Transverse colon (tissue), 4 donors: ENCODE measurements at regions not wholly inside any gene's neighbourhood (a gene's known extent, or its start where the extent isn't known, plus 50 kb on each side); places are given as distances from the start of the nearest gene placed in this dataset.
"Not testable (repeated sequence)": the region's sequence is repeated elsewhere in the genome, so short reads cannot be mapped to it uniquely, and the experiment has no call there.

Experiments used
- DNase-seq: peaks from one replicate; pipeline ENCODE4 v3.0.0-alpha.2; 2019
- H3K27ac ChIP-seq, 4 donors: fragments of 200-600 bp; sonication (generic); 2 replicates each; pipeline ENCODE4 v1.5.1; 2016 to 2018; ENCODE audit warnings: inconsistent platforms in 4 of 4
- H3K27me3 ChIP-seq: fragments of 200-600 bp; sonication (generic); 2 replicates; pipeline ENCODE4 v1.5.1; 2017; ENCODE audit warnings: inconsistent platforms
- H3K36me3 ChIP-seq, 4 donors: fragments of 200-600 bp; sonication (generic); 2 replicates each; pipeline ENCODE4 v1.5.1; 2017 to 2019; ENCODE audit warnings: inconsistent platforms in 4 of 4
- H3K4me1 ChIP-seq, 4 donors: fragments of 200-600 bp; sonication (generic); 2 replicates each; pipeline ENCODE4 v1.5.1; 2017 to 2020; ENCODE audit warnings: inconsistent platforms in 4 of 4
- H3K4me3 ChIP-seq, 4 donors: fragments of 200-600 bp; sonication (generic); 1 replicate in 1 of 4; 2 replicates in 3 of 4; pipeline versions ENCODE4 v1.5.1 to v1.6.1; 2017 to 2019; ENCODE audit warnings: inconsistent platforms in 4 of 4
- H3K9me3 ChIP-seq, 2 donors: fragments of 200-600 bp; sonication (generic); 2 replicates each; pipeline ENCODE4 v1.5.1; 2017 to 2019; ENCODE audit warnings: inconsistent platforms in 2 of 2
- CTCF ChIP-seq, 5 experiments: fragments of 200-600 bp in 3 of 5; fragments of 450-650 bp in 2 of 5; sonication (generic) in 3 of 5; IDR thresholded peaks; 1 replicate in 2 of 5; 2 replicates in 3 of 5; pipeline ENCODE4 v1.5.1; 2016 to 2017; ENCODE audit warnings: antibody characterized with exemption in 5 of 5, inconsistent platforms in 3 of 5, mild to moderate bottlenecking in 2 of 5, moderate library complexity in 1 of 5
- EP300 ChIP-seq: sonication (generic); formaldehyde crosslinking; IDR thresholded peaks from one replicate; pipeline ENCODE4 v1.6.1; 2017; ENCODE audit warnings: antibody characterized with exemption, low read depth
- POLR2A ChIP-seq: fragments of 450-650 bp; IDR thresholded peaks from one replicate; pipeline ENCODE4 v1.6.1; 2016; ENCODE audit warnings: antibody characterized with exemption, mild to moderate bottlenecking, moderate library complexity
- POLR2AphosphoS5 ChIP-seq, 3 donors: sonication (generic); formaldehyde crosslinking; IDR thresholded peaks; one replicate each; pipeline ENCODE4 v1.6.1; 2016; ENCODE audit warnings: antibody characterized with exemption in 3 of 3
- WGBS, 2 donors: methylation state at CpG; one replicate each; pipeline ENCODE4 v1.1.5; 2018; ENCODE audit warnings: low coverage in 1 of 2; 5-methylcytosine and 5-hydroxymethylcytosine counted together
- in situ Hi-C, 4 donors: fragments of 200-750 bp; cut with MboI; loops; one replicate each; pipeline versions ENCODE4 v1.15.0 to v1.15.1; 2017; ENCODE audit warnings: low sequenced_read_pairs in 3 of 4, low pct_ligation_motif_present in 1 of 4, low pct_unique_long_range_greater_than_20kb in 1 of 4
- intact Hi-C: fragments of 100-400 bp; cut with DNase I; formaldehyde crosslinking; loops from one replicate; pipeline ENCODE4 v1.15.1; 2023; ENCODE audit warnings: low total_unique reads

- in situ Hi-C loops, result no loop called here
- H3K36me3 ChIP-seq, result no peaks in the 10 kb centered on the region
- intact Hi-C loops, result no loop called here
- no peaks in the 10 kb centered on the region for H3K9me3 ChIP-seq
- TF ChIP-seq CTCF (IDR thresholded peaks at IDR 0.05) (no peak), POLR2AphosphoS5 (IDR thresholded peaks at IDR 0.05) (no peak), EP300 (no peak), POLR2A (no peak)
- WGBS, 2 donors, result 50 to 64% methylated on average over 3 of the region's 3 CpGs
- no peaks in the 10 kb centered on the region for H3K4me1 ChIP-seq
- DNase-seq, result no peak
- H3K27me3 ChIP-seq, result no peaks in the 10 kb centered on the region
- H3K27ac ChIP-seq, result no peak overlapping the region
- H3K4me3 ChIP-seq, result no peak overlapping the region
These were observed 175.0 kb upstream of the SYT10 start for GRCh38 chr12:33614630-33615029.

GRCh38 chr12:33617218-33617617 is 177.6 kb upstream of the SYT10 start:
- Histone ChIP-seq H3K36me3 (no peaks in the 10 kb centered on the region), H3K27ac (no peak overlapping the region), H3K4me1 (no peaks in the 10 kb centered on the region), H3K4me3 (no peak overlapping the region), H3K27me3 (no peaks in the 10 kb centered on the region), H3K9me3 (no peaks in the 10 kb centered on the region)
- WGBS, 2 donors, result 62 to 75% methylated on average over 2 to 3 of the region's 3 CpGs
- no peak for DNase-seq
- in situ Hi-C loops, result no loop called here
- TF ChIP-seq POLR2AphosphoS5 (IDR thresholded peaks at IDR 0.05) (no peak), EP300 (no peak), POLR2A (no peak)
- intact Hi-C loops, result no loop called here

- intact Hi-C loops, result no loop called here
- no peaks in the 10 kb centered on the region for H3K36me3 ChIP-seq
- WGBS, 2 donors, result 60 to 74% methylated on average over 1 of the region's 1 CpG
- H3K9me3 ChIP-seq, result no peaks in the 10 kb centered on the region
- no peak overlapping the region for H3K27ac ChIP-seq
- no peaks in the 10 kb centered on the region for H3K27me3 ChIP-seq
- H3K4me3 ChIP-seq, result no peak overlapping the region
- DNase-seq, result no peak
- no peaks in the 10 kb centered on the region for H3K4me1 ChIP-seq
- in situ Hi-C loops, result no loop called here
- no peak for TF ChIP-seq EP300
- no peak for TF ChIP-seq CTCF (IDR thresholded peaks at IDR 0.05)
- TF ChIP-seq POLR2A, result no peak
These were observed 188.5 kb upstream of the SYT10 start for GRCh38 chr12:33628087-33628486.

DNA sequence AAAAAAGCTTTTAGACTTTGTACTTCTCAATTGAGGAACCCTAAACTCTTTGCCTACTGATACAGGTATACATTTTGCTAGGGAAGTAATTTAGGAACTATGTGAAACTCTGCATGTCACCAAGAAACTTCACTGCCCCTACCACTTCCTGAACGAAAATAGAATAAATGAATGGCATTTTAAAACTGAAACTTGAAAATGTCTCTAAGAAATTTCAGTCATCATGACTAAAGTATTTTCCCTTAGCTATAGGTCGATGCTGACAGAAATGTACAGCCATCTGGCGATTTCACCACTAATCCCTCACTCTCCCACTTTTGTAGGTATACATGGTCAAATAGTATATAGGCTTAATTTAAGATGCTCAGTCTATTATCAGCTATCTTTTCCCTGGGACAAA is 194.9 kb upstream of the SYT10 start:
- H3K36me3 ChIP-seq, result no peaks in the 10 kb centered on the region
- WGBS, 2 donors, result 50 to 60% methylated on average over 3 of the region's 3 CpGs
- H3K27me3 ChIP-seq, result no peaks in the 10 kb centered on the region
- no peak for DNase-seq
- in situ Hi-C loops, result no loop called here
- intact Hi-C loops, result no loop called here
- H3K4me3 ChIP-seq, result no peak overlapping the region
- H3K9me3 ChIP-seq, result no peaks in the 10 kb centered on the region
- H3K4me1 ChIP-seq, result no peaks in the 10 kb centered on the region
- H3K27ac ChIP-seq, result no peak overlapping the region
- TF ChIP-seq POLR2A, result no peak
- TF ChIP-seq CTCF (IDR thresholded peaks at IDR 0.05), result no peak
- no peak for TF ChIP-seq POLR2AphosphoS5 (IDR thresholded peaks at IDR 0.05)
- TF ChIP-seq EP300, result no peak

DNA sequence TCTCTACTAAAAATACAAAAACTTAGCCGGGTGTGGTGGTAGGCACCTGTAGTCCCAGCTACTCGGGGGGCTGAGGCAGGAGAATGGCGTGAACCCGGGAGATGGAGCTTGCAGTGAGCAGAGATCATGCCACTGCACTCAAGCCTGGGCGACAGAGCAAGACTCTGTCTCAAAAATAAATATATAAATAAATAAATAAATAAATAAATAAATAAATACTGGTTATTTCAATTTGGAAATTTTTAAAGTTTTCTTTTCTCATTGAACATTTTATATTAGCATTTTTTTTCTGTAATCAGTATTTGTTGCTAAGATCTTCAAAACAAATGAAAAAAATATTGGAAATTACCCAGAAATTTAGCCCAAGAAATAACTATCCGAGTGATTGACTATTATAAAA is 197.3 kb upstream of the SYT10 start:
- H3K4me3 ChIP-seq, H3K36me3 ChIP-seq, H3K27ac ChIP-seq, intact Hi-C loops, H3K9me3 ChIP-seq, in situ Hi-C loops, H3K27me3 ChIP-seq, DNase-seq, H3K4me1 ChIP-seq: not testable (repeated sequence)
- WGBS, 2 donors, result 80 to 97% methylated on average over 6 of the region's 6 CpGs
